A549 (cell line): ENCODE measurements at regions not wholly inside any gene's neighbourhood (a gene's known extent, or its start where the extent isn't known, plus 50 kb on each side); places are given as distances from the start of the nearest gene placed in this dataset.

Source experiments
- ATAC-seq, 2 experiments: fragments of 200-7000 bp in 1 of 2; fragments of >200 bp in 1 of 2; cut with Nextera tagmentation in 1 of 2; cut with Tn5 transposase in 1 of 2; 3 replicates each; pipeline versions ENCODE4 v1.8.0 to v1.9.1; 2018 to 2020; ENCODE audit warnings: mild to moderate bottlenecking in 1 of 2, moderate library complexity in 1 of 2
- CTCF ChIA-PET: fragments of 300-600 bp; sonication (Branson Sonifier 250); formaldehyde crosslinking; extraction: SDS; loops from one replicate; lab custom pipeline; 2021; ENCODE audit warnings: antibody characterized with exemption, inconsistent platforms; lab: Yijun Ruan, JAX
- POLR2A ChIA-PET: fragments of 350-600 bp; formaldehyde crosslinking; extraction: SDS; loops from one replicate; lab custom pipeline; 2021; ENCODE audit warnings: antibody characterized with exemption, inconsistent platforms; lab: Yijun Ruan, JAX
- DNase-seq, 2 experiments: peaks; one replicate each; pipeline versions ENCODE4 v3.0.0 to v3.0.0-alpha.2; 2011 to 2016; ENCODE audit warnings: low read depth in 1 of 2, low spot score in 1 of 2
- FAIRE-seq: peaks from 2 replicates; lab custom pipeline; 2011; peaks lifted over from hg19 to GRCh38; lab: Jason Lieb, UNC
- H3K27ac ChIP-seq, 2 experiments: fragments of >200 bp; sonication (Bioruptor Twin); formaldehyde crosslinking; 3 replicates each; pipeline ENCODE4 v1.5.1; 2016 to 2017
- H3K4me1 ChIP-seq: fragments of >200 bp; sonication (Bioruptor Twin); formaldehyde crosslinking; 3 replicates; pipeline ENCODE4 v1.6.1; 2016
- H3K4me2 ChIP-seq: fragments of >200 bp; sonication (Bioruptor Twin); formaldehyde crosslinking; 3 replicates; pipeline ENCODE4 v1.6.1; 2016
- H3K4me3 ChIP-seq: fragments of >200 bp; sonication (Bioruptor Twin); formaldehyde crosslinking; 3 replicates; pipeline ENCODE4 v1.5.1; 2016
- H3K9me3 ChIP-seq: fragments of >200 bp; sonication (Bioruptor Twin); formaldehyde crosslinking; 3 replicates; pipeline ENCODE4 v1.6.1; 2016
- ATOH8 ChIP-seq: fragments of 250-450 bp; sonication (Bioruptor Pico); IDR thresholded peaks from 2 replicates; pipeline ENCODE4 v1.5.0; 2020; ENCODE audit warnings: low read depth, mild to moderate bottlenecking, moderate library complexity
- CBX2 ChIP-seq: fragments of 200-600 bp; sonication (generic); IDR thresholded peaks from 2 replicates; pipeline ENCODE4 v1.6.1; 2016; ENCODE audit warnings: low read depth, mild to moderate bottlenecking, borderline replicate concordance
- CTCF ChIP-seq: fragments of >200 bp; sonication (Bioruptor Twin); formaldehyde crosslinking; IDR thresholded peaks from 3 replicates; pipeline ENCODE4 v1.5.1; 2016
- EHF ChIP-seq: fragments of 250-450 bp; sonication (Bioruptor Pico); IDR thresholded peaks from 2 replicates; pipeline ENCODE4 v1.5.0; 2020; ENCODE audit warnings: mild to moderate bottlenecking
- EHMT2 ChIP-seq: fragments of 200-600 bp; sonication (generic); IDR thresholded peaks from 2 replicates; pipeline ENCODE4 v1.6.1; 2016; ENCODE audit warnings: antibody characterized with exemption, low read depth, mild to moderate bottlenecking, moderate library complexity
- ELK1 ChIP-seq: fragments of 150-350 bp; IDR thresholded peaks from 2 replicates; pipeline ENCODE4 v1.6.1; 2014; ENCODE audit warnings: low read depth, mild to moderate bottlenecking, low read length
- EP300 ChIP-seq, 2 experiments: fragments of >200 bp; sonication (Bioruptor Twin); formaldehyde crosslinking; IDR thresholded peaks; 2 replicates in 1 of 2; 3 replicates in 1 of 2; pipeline ENCODE4 v1.6.1; 2016 to 2017
- FOSB ChIP-seq: fragments of 250-450 bp; sonication (Bioruptor Pico); IDR thresholded peaks from 2 replicates; pipeline ENCODE4 v1.5.0; 2020; ENCODE audit warnings: mild to moderate bottlenecking, moderate library complexity
- FOXS1 ChIP-seq: fragments of 250-450 bp; sonication (Bioruptor Pico); IDR thresholded peaks from 2 replicates; pipeline ENCODE4 v1.5.0; 2020; ENCODE audit warnings: mild to moderate bottlenecking, moderate library complexity
- GATA3 ChIP-seq: IDR thresholded peaks from 2 replicates; pipeline ENCODE4 v1.6.1; 2012; ENCODE audit warnings: borderline replicate concordance
- HDAC2 ChIP-seq: fragments of 200-600 bp; sonication (generic); IDR thresholded peaks from 2 replicates; pipeline ENCODE4 v1.6.1; 2016
- HES2 ChIP-seq: fragments of >200 bp; sonication (Bioruptor Twin); formaldehyde crosslinking; IDR thresholded peaks from 2 replicates; pipeline ENCODE4 v1.6.1; 2016
- HEYL ChIP-seq: fragments of 250-450 bp; sonication (Bioruptor Pico); IDR thresholded peaks from 2 replicates; pipeline ENCODE4 v1.8.0; 2021; ENCODE audit warnings: mild to moderate bottlenecking, moderate library complexity
- HMGXB4 ChIP-seq: fragments of 250-450 bp; sonication (Bioruptor Pico); IDR thresholded peaks from 2 replicates; pipeline ENCODE4 v1.5.0; 2021; ENCODE audit warnings: mild to moderate bottlenecking, moderate library complexity, borderline replicate concordance
- HOXB13 ChIP-seq: fragments of 250-450 bp; sonication (Bioruptor Pico); IDR thresholded peaks from 2 replicates; pipeline ENCODE4 v1.5.0; 2020; ENCODE audit warnings: low read depth, mild to moderate bottlenecking, moderate library complexity
- JUNB ChIP-seq: fragments of >200 bp; sonication (Bioruptor Twin); formaldehyde crosslinking; IDR thresholded peaks from 2 replicates; pipeline ENCODE4 v1.6.1; 2016
- MAZ ChIP-seq: fragments of 150-350 bp; IDR thresholded peaks from 2 replicates; pipeline ENCODE4 v1.6.1; 2014; ENCODE audit warnings: antibody characterized with exemption, low read depth, low read length, borderline replicate concordance
- NPAS2 ChIP-seq: fragments of 250-450 bp; sonication (Bioruptor Pico); IDR thresholded peaks from 2 replicates; pipeline ENCODE4 v1.8.0; 2022; ENCODE audit warnings: mild to moderate bottlenecking, moderate library complexity, borderline replicate concordance
- POLR2A ChIP-seq: IDR thresholded peaks from 2 replicates; pipeline ENCODE4 v1.6.1; 2012; ENCODE audit warnings: mild to moderate bottlenecking, low read length
- POLR2AphosphoS2 ChIP-seq: conservative IDR thresholded peaks from 2 replicates; pipeline ENCODE4 v1.6.1; 2012; ENCODE audit warnings: low read length, improper control_type of control experiment, inconsistent platforms
- RAD21 ChIP-seq, 2 experiments: fragments of >200 bp in 1 of 2; sonication (Bioruptor Twin) in 1 of 2; formaldehyde crosslinking in 1 of 2; IDR thresholded peaks in 1 of 2; conservative IDR thresholded peaks in 1 of 2; 2 replicates in 1 of 2; 3 replicates in 1 of 2; pipeline ENCODE4 v1.6.1; 2012 to 2018; ENCODE audit warnings: inconsistent platforms in 1 of 2
- RARB ChIP-seq: fragments of 250-450 bp; sonication (Bioruptor Pico); IDR thresholded peaks from 2 replicates; pipeline ENCODE4 v1.8.0; 2021; ENCODE audit warnings: mild to moderate bottlenecking, moderate library complexity
- RFX5 ChIP-seq: fragments of 450-650 bp; IDR thresholded peaks from 2 replicates; pipeline ENCODE4 v1.7.1; 2014; ENCODE audit warnings: antibody characterized with exemption, mild to moderate bottlenecking, moderate library complexity
- SMC3 ChIP-seq: fragments of >200 bp; sonication (Bioruptor Twin); formaldehyde crosslinking; IDR thresholded peaks from 3 replicates; pipeline ENCODE4 v1.6.1; 2018; ENCODE audit warnings: inconsistent platforms
- TFCP2L1 ChIP-seq: fragments of 250-450 bp; sonication (Bioruptor Pico); IDR thresholded peaks from 2 replicates; pipeline ENCODE4 v1.5.0; 2021; ENCODE audit warnings: mild to moderate bottlenecking
- USF2 ChIP-seq: fragments of 450-650 bp; IDR thresholded peaks from 2 replicates; pipeline ENCODE4 v1.6.1; 2014; ENCODE audit warnings: antibody characterized with exemption
- ZSCAN20 ChIP-seq: fragments of 250-450 bp; sonication (Bioruptor Pico); IDR thresholded peaks from 2 replicates; pipeline ENCODE4 v1.8.0; 2022; ENCODE audit warnings: mild to moderate bottlenecking, moderate library complexity
- WGBS: methylation state at CpG from one replicate; pipeline ENCODE4 v1.1.6; 2017; ENCODE audit errors: missing lambda C conversion rate; 5-methylcytosine and 5-hydroxymethylcytosine counted together

GRCh38 chr17:12574525-12574924, 91.2 kb upstream of the MYOCD start (continued):
- no peak for TF ChIP-seq EP300 (IDR thresholded peaks at IDR 0.05)
- no peak for TF ChIP-seq EHF (CRISPR knock-in tag)
- TF ChIP-seq MAZ: no peak

- ATAC-seq: no peak
- CTCF ChIA-PET: no interaction called here
- no peak for TF ChIP-seq ELK1
- no peak for TF ChIP-seq GATA3
- no peak for TF ChIP-seq USF2
- no peak for TF ChIP-seq HEYL (CRISPR knock-in tag)
- no peak for TF ChIP-seq SMC3
- TF ChIP-seq JUNB: no peak
- TF ChIP-seq HDAC2: no peak
- TF ChIP-seq CTCF: no peak
- TF ChIP-seq POLR2A: no peak
- no peak for TF ChIP-seq EP300 (IDR thresholded peaks at IDR 0.05)
- TF ChIP-seq NPAS2 (CRISPR knock-in tag): no peak
- TF ChIP-seq FOXS1: no peak
- TF ChIP-seq ZSCAN20 (CRISPR knock-in tag): no peak
- TF ChIP-seq EHMT2: no peak
- TF ChIP-seq RARB (CRISPR knock-in tag): no peak
- no peak for TF ChIP-seq RFX5
- TF ChIP-seq TFCP2L1: no peak
- TF ChIP-seq POLR2AphosphoS2: no peak
- TF ChIP-seq HMGXB4: no peak
- no peak for TF ChIP-seq RAD21 (conservative IDR thresholded peaks at IDR 0.05 in 1 of 2, IDR thresholded peaks at IDR 0.05 in 1 of 2)
- TF ChIP-seq, all 56 proteins: peak for 0
- Histone ChIP-seq H3K4me2 (no peak overlapping the region), H3K9me3 (no peaks in the 10 kb centered on the region), H3K4me3 (no peak overlapping the region), H3K4me1 (no peaks in the 10 kb centered on the region), H3K27ac (no peak overlapping the region)
- FAIRE-seq: no peak
- DNase-seq: no peak
- POLR2A ChIA-PET: no interaction called here
Observed at GRCh38 chr17:12575641-12576040, 90.0 kb upstream of the MYOCD start.

- Histone ChIP-seq H3K4me3 (no peak overlapping the region), H3K27ac (no peak overlapping the region), H3K4me2 (no peak overlapping the region), H3K4me1 (no peaks in the 10 kb centered on the region), H3K9me3 (no peaks in the 10 kb centered on the region)
- FAIRE-seq (no peak), ATAC-seq (no peak), DNase-seq (no peak)
- ChIA-PET CTCF (interaction anchor here (1.7 to 1.8 kb wide), 2 partner anchors 33 to 88 kb away, joined by 3 to 4 read pairs; no protein-coding TSS in a partner anchor), POLR2A (no interaction called here)
- TF ChIP-seq FOXS1: no peak
- no peak for TF ChIP-seq NPAS2 (CRISPR knock-in tag)
- no peak for TF ChIP-seq HES2
- no peak for TF ChIP-seq POLR2A
- TF ChIP-seq RFX5: no peak
- TF ChIP-seq FOSB (CRISPR knock-in tag): no peak
- TF ChIP-seq ATOH8 (CRISPR knock-in tag): no peak
- TF ChIP-seq HOXB13 (CRISPR knock-in tag): no peak
- no peak for TF ChIP-seq CTCF
- TF ChIP-seq ZSCAN20 (CRISPR knock-in tag): no peak
- TF ChIP-seq SMC3: no peak
- no peak for TF ChIP-seq EP300 (IDR thresholded peaks at IDR 0.05)
- no peak for TF ChIP-seq CBX2
- 73% methylated on average over 5 of the region's 5 CpGs for WGBS
Observed at GRCh38 chr17:12579288-12579687, 86.4 kb upstream of the MYOCD start.
